ENCODE measurements at regions not wholly inside any gene's neighbourhood (a gene's known extent, or its start where the extent isn't known, plus 50 kb on each side); places are given as distances from the start of the nearest gene placed in this dataset.

DNA sequence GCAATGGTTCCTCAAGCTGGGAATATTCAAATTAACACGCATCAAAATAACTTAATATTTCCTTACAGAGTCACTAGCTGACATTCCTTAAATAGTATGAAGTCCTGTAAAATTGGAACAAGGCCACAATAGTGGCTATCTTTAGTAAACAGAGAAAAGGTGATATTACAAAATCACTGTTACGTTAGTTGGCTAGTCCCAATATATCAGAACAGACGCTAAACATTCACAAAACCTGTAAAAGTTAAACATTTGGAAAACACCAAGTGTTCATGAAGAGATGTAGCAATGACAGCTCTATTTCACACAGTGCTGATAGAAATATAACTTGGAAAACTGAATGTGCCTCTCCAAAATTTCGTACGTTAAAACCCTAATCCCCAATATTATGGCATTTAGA, 61.0 kb upstream of the FAM47C start:
- TF ChIP-seq CTCF (IDR thresholded peaks at IDR 0.05): no peak
- no peak for TF ChIP-seq POLR2A (IDR thresholded peaks at IDR 0.05)

Data from thyroid gland (tissue), 4 donors.